ENCODE measurements at regions not wholly inside any gene's neighbourhood (a gene's known extent, or its start where the extent isn't known, plus 50 kb on each side); places are given as distances from the start of the nearest gene placed in this dataset.

- H4K91ac ChIP-seq (ENCODE audit: low read length), result no peak overlapping the region
- WGBS, result 40% methylated on average over 2 of the region's 5 CpGs
Measured at GRCh38 chr15:87752250-87752951, 504.1 kb downstream of the NTRK3 start.

GRCh38 chr15:87748483-87748882 lies 508.1 kb downstream of the NTRK3 start:
- Histone ChIP-seq H3K27me3 (ENCODE audit: control insufficient read depth in 1 of 2, insufficient read depth in 1 of 2, low read length in 2 of 2) (peaks cover 0 to 2% of the 10 kb centered on the region in 2 experiments), H3K9ac (ENCODE audit: low read length) (no peak overlapping the region), H2AK5ac (ENCODE audit: low read length, severe bottlenecking) (no peak overlapping the region), H4K8ac (ENCODE audit: low read length) (no peak overlapping the region), H3K23ac (ENCODE audit: low read length in 2 of 2) (no peak overlapping the region), H3K4me1 (ENCODE audit: control insufficient read depth, insufficient read depth, low read depth, low read length) (no peaks in the 10 kb centered on the region), H3K4ac (ENCODE audit: low read depth in 1 of 2, low read length in 2 of 2) (no peak overlapping the region), H2BK120ac (ENCODE audit: low read depth, low read length) (no peak overlapping the region), H2BK5ac (ENCODE audit: low read depth, low read length, poor library complexity, severe bottlenecking) (no peak overlapping the region), H3K9me3 (ENCODE audit: control insufficient read depth, low read length) (no peaks in the 10 kb centered on the region), H3K36me3 (ENCODE audit: control insufficient read depth in 1 of 2, insufficient read depth in 2 of 2, low read depth in 1 of 2, low read length in 2 of 2) (no peaks in the 10 kb centered on the region), H4K91ac (ENCODE audit: low read length) (no peak overlapping the region), H3K4me3 (ENCODE audit: insufficient read depth in 1 of 2, low read depth in 1 of 2, low read length in 2 of 2) (no peak overlapping the region), H2BK12ac (ENCODE audit: low read length in 2 of 2) (no peak overlapping the region), H3K27ac (ENCODE audit: low read length, poor library complexity, severe bottlenecking) (no peak overlapping the region), H3K4me2 (ENCODE audit: low read length, poor library complexity, severe bottlenecking) (no peak overlapping the region), H3K14ac (ENCODE audit: low read length in 2 of 2) (no peak overlapping the region), H2BK15ac (ENCODE audit: low read depth, poor library complexity, severe bottlenecking) (no peak overlapping the region), H3K79me1 (replicated peaks; ENCODE audit: low read length, poor library complexity, severe bottlenecking) (no peaks in the 10 kb centered on the region), H2AFZ (ENCODE audit: low read depth, low read length) (no peak overlapping the region), H3K18ac (ENCODE audit: low read depth in 1 of 2, low read length in 2 of 2) (no peak overlapping the region)
- no peak for DNase-seq
- 96% methylated on average over 7 of the region's 8 CpGs for WGBS

More at GRCh38 chr15:87752250-87752951, 504.1 kb downstream of the NTRK3 start:
- no peaks in the 10 kb centered on the region for H3K79me1 ChIP-seq (replicated peaks; ENCODE audit: low read length, poor library complexity, severe bottlenecking)
- H2AFZ ChIP-seq (ENCODE audit: low read depth, low read length), result no peak overlapping the region
- no peak overlapping the region for H3K9ac ChIP-seq (ENCODE audit: low read length)
- peak overlapping the region; percentile 5 for H2BK5ac ChIP-seq (ENCODE audit: low read depth, low read length, poor library complexity, severe bottlenecking)
- no peak overlapping the region for H3K4me2 ChIP-seq (ENCODE audit: low read length, poor library complexity, severe bottlenecking)
- no peaks in the 10 kb centered on the region for H3K9me3 ChIP-seq (ENCODE audit: control insufficient read depth, low read length)
- peaks cover 0 to 3% of the 10 kb centered on the region in 2 experiments for H3K27me3 ChIP-seq (ENCODE audit: control insufficient read depth in 1 of 2, insufficient read depth in 1 of 2, low read length in 2 of 2)
- H3K27ac ChIP-seq (ENCODE audit: low read length, poor library complexity, severe bottlenecking), result peak overlapping the region; percentile 75
- peak; percentile 69 for DNase-seq
- H3K4me3 ChIP-seq (ENCODE audit: insufficient read depth in 1 of 2, low read depth in 1 of 2, low read length in 2 of 2), result no peak overlapping the region
- H2BK120ac ChIP-seq (ENCODE audit: low read depth, low read length), result no peak overlapping the region
- H2BK15ac ChIP-seq (ENCODE audit: low read depth, poor library complexity, severe bottlenecking), result no peak overlapping the region
- H3K4ac ChIP-seq (ENCODE audit: low read depth in 1 of 2, low read length in 2 of 2), result peak overlapping the region in 1 of 2 experiments; percentile 75
- H3K36me3 ChIP-seq (ENCODE audit: control insufficient read depth in 1 of 2, insufficient read depth in 2 of 2, low read depth in 1 of 2, low read length in 2 of 2), result no peaks in the 10 kb centered on the region
- no peak overlapping the region for H2AK5ac ChIP-seq (ENCODE audit: low read length, severe bottlenecking)
- H2BK12ac ChIP-seq (ENCODE audit: low read length in 2 of 2), result peak overlapping the region in 1 of 2 experiments; percentile 83
- H3K23ac ChIP-seq (ENCODE audit: low read length in 2 of 2), result no peak overlapping the region
- H3K4me1 ChIP-seq (ENCODE audit: control insufficient read depth, insufficient read depth, low read depth, low read length), result peaks cover 3% of the 10 kb centered on the region
- peak overlapping the region; percentile 60 for H4K8ac ChIP-seq (ENCODE audit: low read length)
- peak overlapping the region in 1 of 2 experiments; percentile 52 for H3K18ac ChIP-seq (ENCODE audit: low read depth in 1 of 2, low read length in 2 of 2)
- no peak overlapping the region for H3K14ac ChIP-seq (ENCODE audit: low read length in 2 of 2)

DNA sequence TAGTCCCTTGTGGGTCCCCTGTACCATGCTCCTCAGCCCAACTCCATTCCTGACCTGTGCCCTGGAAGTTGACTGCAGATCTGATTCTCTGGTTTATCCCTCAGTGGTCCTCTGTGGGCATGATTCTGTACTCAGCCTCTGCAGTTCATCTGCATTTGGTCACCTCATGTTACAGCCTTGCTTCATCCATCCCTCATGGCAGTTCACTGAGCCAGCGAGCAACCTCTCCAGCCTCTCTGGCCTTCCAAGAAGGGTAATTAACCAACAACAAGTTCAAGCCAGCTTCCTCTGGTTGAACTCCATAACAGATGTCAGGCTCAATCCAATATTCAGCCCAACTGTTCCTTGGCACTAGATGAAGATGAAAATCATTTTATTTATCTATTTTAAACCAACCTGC lies 509.5 kb downstream of the NTRK3 start:
- no peaks in the 10 kb centered on the region for H3K9me3 ChIP-seq (ENCODE audit: control insufficient read depth, low read length)
- no peaks in the 10 kb centered on the region for H3K79me1 ChIP-seq (replicated peaks; ENCODE audit: low read length, poor library complexity, severe bottlenecking)
- no peak overlapping the region for H3K9ac ChIP-seq (ENCODE audit: low read length)
- no peak overlapping the region for H3K27ac ChIP-seq (ENCODE audit: low read length, poor library complexity, severe bottlenecking)
- H3K36me3 ChIP-seq (ENCODE audit: control insufficient read depth in 1 of 2, insufficient read depth in 2 of 2, low read depth in 1 of 2, low read length in 2 of 2), result no peaks in the 10 kb centered on the region
- no peak overlapping the region for H4K8ac ChIP-seq (ENCODE audit: low read length)
- DNase-seq, result no peak
- no peak overlapping the region for H3K4me2 ChIP-seq (ENCODE audit: low read length, poor library complexity, severe bottlenecking)
- H2BK12ac ChIP-seq (ENCODE audit: low read length in 2 of 2), result peak overlapping the region in 1 of 2 experiments; percentile 54
- no peak overlapping the region for H2BK120ac ChIP-seq (ENCODE audit: low read depth, low read length)
- no peak overlapping the region for H3K4ac ChIP-seq (ENCODE audit: low read depth in 1 of 2, low read length in 2 of 2)
- WGBS, result 100% methylated on average over 1 of the region's 1 CpG
- H3K23ac ChIP-seq (ENCODE audit: low read length in 2 of 2), result peak overlapping the region in 1 of 2 experiments; percentile 72
- peak overlapping the region in 1 of 2 experiments; percentile 16 for H3K18ac ChIP-seq (ENCODE audit: low read depth in 1 of 2, low read length in 2 of 2)
- no peak overlapping the region for H2BK5ac ChIP-seq (ENCODE audit: low read depth, low read length, poor library complexity, severe bottlenecking)
- H2AK5ac ChIP-seq (ENCODE audit: low read length, severe bottlenecking), result no peak overlapping the region
- no peaks in the 10 kb centered on the region for H3K27me3 ChIP-seq (ENCODE audit: control insufficient read depth in 1 of 2, insufficient read depth in 1 of 2, low read length in 2 of 2)
- H3K4me3 ChIP-seq (ENCODE audit: insufficient read depth in 1 of 2, low read depth in 1 of 2, low read length in 2 of 2), result no peak overlapping the region
- H2AFZ ChIP-seq (ENCODE audit: low read depth, low read length), result no peak overlapping the region
- H2BK15ac ChIP-seq (ENCODE audit: low read depth, poor library complexity, severe bottlenecking), result no peak overlapping the region
- no peak overlapping the region for H4K91ac ChIP-seq (ENCODE audit: low read length)
- H3K4me1 ChIP-seq (ENCODE audit: control insufficient read depth, insufficient read depth, low read depth, low read length), result no peaks in the 10 kb centered on the region
- H3K14ac ChIP-seq (ENCODE audit: low read length in 2 of 2), result no peak overlapping the region

- Histone ChIP-seq H4K8ac (ENCODE audit: low read length) (no peak overlapping the region), H3K9me3 (ENCODE audit: control insufficient read depth, low read length) (no peaks in the 10 kb centered on the region), H3K14ac (ENCODE audit: low read length in 2 of 2) (no peak overlapping the region), H2BK15ac (ENCODE audit: low read depth, poor library complexity, severe bottlenecking) (no peak overlapping the region), H2BK120ac (ENCODE audit: low read depth, low read length) (no peak overlapping the region), H3K4me2 (ENCODE audit: low read length, poor library complexity, severe bottlenecking) (no peak overlapping the region), H3K18ac (ENCODE audit: low read depth in 1 of 2, low read length in 2 of 2) (no peak overlapping the region), H3K4me3 (ENCODE audit: insufficient read depth in 1 of 2, low read depth in 1 of 2, low read length in 2 of 2) (no peak overlapping the region), H3K27me3 (ENCODE audit: control insufficient read depth in 1 of 2, insufficient read depth in 1 of 2, low read length in 2 of 2) (no peaks in the 10 kb centered on the region), H3K79me1 (replicated peaks; ENCODE audit: low read length, poor library complexity, severe bottlenecking) (no peaks in the 10 kb centered on the region), H3K4ac (ENCODE audit: low read depth in 1 of 2, low read length in 2 of 2) (no peak overlapping the region), H2BK5ac (ENCODE audit: low read depth, low read length, poor library complexity, severe bottlenecking) (no peak overlapping the region), H2AFZ (ENCODE audit: low read depth, low read length) (no peak overlapping the region), H3K9ac (ENCODE audit: low read length) (no peak overlapping the region), H2BK12ac (ENCODE audit: low read length in 2 of 2) (no peak overlapping the region), H3K27ac (ENCODE audit: low read length, poor library complexity, severe bottlenecking) (no peak overlapping the region), H2AK5ac (ENCODE audit: low read length, severe bottlenecking) (no peak overlapping the region), H3K23ac (ENCODE audit: low read length in 2 of 2) (no peak overlapping the region), H3K36me3 (ENCODE audit: control insufficient read depth in 1 of 2, insufficient read depth in 2 of 2, low read depth in 1 of 2, low read length in 2 of 2) (no peaks in the 10 kb centered on the region), H3K4me1 (ENCODE audit: control insufficient read depth, insufficient read depth, low read depth, low read length) (no peaks in the 10 kb centered on the region), H4K91ac (ENCODE audit: low read length) (no peak overlapping the region)
- no peak for DNase-seq
Measured at GRCh38 chr15:87746333-87746732, 510.2 kb downstream of the NTRK3 start.
